ENCODE measurements at regions not wholly inside any gene's neighbourhood (a gene's known extent, or its start where the extent isn't known, plus 50 kb on each side); places are given as distances from the start of the nearest gene placed in this dataset.

- TF ChIP-seq CTCF (IDR thresholded peaks at IDR 0.05 in 4 of 5, conservative IDR thresholded peaks at IDR 0.05 in 1 of 5) (no peak), POLR2A (IDR thresholded peaks at IDR 0.05) (no peak)
Observed at GRCh38 chrX:110491846-110492620, 133.4 kb downstream of the RTL9 start.
